DMS79 treated with DMSO at 0.1 percent for 48 hours (cell line): ENCODE measurements at regions not wholly inside any gene's neighbourhood (a gene's known extent, or its start where the extent isn't known, plus 50 kb on each side); places are given as distances from the start of the nearest gene placed in this dataset.
"Not testable (repeated sequence)": the region's sequence is repeated elsewhere in the genome, so short reads cannot be mapped to it uniquely, and the experiment has no call there.

ENCODE experiments used
- DNase-seq: peaks from one replicate; lab custom pipeline; 2025; lab: John Stamatoyannopoulos, UW

DNA sequence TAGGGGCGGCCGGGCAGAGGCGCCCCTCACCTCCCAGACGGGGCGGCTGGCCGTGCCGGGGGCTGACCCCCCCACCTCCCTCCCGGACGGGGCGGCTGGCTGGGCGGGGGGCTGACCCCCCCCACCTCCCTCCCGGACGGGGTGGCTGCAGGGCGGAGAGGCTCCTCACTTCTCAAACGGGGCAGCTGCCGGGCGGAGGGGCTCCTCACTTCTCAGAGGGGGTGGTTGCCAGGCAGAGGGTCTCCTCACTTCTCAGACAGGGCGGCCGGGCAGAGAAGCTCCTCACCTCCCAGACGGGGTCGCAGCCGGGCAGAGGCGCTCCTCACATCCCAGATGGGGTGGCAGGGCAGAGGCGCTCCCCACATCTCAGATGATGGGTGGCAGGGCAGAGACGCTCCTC, 836.8 kb downstream of the RAPGEF2 start:
- not testable (repeated sequence) for DNase-seq

- no peak for DNase-seq
These were observed 838.2 kb downstream of the RAPGEF2 start for GRCh38 chr4:159941076-159941475.

GRCh38 chr4:159944477-159944876, 841.6 kb downstream of the RAPGEF2 start:
- no peak for DNase-seq

DNA sequence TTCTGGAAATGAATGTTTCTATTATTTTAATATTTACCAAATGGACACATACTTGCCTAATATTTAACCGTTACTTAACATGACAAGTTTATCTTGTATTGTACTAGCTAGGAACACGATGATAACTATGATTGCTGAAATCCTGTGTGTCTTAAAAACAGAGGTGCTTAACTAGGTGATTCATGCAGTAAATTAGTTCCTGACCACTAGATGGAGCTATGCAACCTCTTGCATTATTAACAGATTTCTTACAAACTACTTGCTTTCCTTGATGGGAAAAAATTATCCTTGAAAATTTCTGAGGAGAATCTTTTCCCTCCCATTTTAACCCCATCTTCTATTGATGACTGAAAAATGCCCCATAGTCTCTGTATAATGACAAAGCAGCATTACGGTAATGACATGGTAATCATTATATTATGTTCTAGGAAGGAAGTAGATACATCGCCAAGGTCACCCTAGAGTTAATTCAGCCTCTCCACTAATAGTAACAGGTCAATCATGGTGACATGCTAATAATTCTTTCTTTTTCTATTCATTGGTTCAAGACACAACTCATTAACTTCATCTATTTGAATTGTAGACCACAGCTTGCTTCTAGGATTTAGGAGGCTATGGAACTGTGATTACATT, 844.2 kb downstream of the RAPGEF2 start:
- no peak for DNase-seq

DNA sequence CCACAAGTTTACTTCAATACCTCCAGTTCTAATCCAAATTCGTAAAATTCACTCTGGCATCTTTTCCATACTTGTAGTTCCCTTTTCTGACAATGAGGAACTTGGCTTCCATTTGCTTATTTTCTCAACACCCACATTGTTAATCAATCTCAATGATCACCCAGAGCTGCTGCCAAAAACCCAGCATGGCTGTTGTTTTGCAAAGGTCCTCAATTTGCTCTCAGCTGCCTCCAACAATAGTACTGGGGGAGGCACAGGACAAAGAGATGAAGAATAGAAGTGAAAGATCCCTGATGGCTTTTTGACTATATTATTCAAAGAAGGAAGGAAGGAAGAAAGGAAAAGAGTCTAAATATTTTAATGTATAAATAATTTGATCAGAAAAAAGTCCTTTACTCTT, 847.8 kb downstream of the RAPGEF2 start:
- no peak for DNase-seq

DNA sequence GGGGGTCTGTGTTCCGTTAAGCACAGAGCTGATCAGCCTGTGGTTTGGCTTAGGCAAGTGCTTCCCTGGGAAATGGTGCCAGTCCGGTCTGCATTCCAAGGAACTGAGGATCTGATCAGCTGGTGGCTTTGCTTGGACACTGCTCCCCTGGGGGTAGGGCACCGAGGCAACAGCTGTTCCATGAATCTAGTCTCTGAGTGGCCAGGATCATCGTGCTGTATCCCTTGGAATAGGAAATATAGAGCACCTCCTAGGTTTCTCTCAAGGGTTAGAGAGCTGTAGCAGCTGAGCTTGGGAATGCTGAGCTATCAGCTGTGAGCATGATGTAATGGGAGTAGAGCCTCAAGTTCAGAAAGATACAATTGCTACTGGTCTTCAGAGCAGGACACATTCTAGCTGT, 863.9 kb downstream of the RAPGEF2 start:
- DNase-seq, result no peak

DNA sequence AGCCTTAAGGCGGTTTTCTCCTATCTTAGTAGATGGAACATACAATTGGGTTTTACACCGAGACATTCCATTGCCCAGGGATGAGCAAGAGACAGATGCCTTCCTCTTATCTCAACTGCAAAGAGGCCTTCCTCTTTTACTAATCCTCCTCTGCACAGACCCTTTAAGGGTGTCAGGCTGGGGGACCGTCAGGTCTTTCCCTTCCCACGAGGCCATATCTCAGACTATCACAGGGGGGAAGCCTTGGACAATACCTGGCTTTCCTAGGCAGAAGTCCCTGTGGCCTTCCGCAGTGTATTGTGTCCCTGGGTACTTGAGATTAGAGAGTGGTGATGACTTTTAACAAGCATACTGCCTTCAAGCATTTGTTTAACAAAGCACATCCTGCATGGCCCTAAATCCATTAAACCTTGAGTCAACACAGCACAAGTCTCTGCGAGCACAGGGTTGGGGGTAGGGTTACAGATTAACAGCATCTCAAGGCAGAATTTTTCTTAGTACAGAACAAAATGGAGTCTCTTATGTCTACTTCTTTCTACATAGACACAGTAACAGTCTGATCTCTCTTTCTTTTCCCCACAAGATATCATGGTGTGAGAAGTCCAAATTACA, 874.1 kb downstream of the RAPGEF2 start:
- DNase-seq, result not testable (repeated sequence)

- no peak for DNase-seq
These were observed 875.2 kb downstream of the RAPGEF2 start for GRCh38 chr4:159977907-159978617.

DNA sequence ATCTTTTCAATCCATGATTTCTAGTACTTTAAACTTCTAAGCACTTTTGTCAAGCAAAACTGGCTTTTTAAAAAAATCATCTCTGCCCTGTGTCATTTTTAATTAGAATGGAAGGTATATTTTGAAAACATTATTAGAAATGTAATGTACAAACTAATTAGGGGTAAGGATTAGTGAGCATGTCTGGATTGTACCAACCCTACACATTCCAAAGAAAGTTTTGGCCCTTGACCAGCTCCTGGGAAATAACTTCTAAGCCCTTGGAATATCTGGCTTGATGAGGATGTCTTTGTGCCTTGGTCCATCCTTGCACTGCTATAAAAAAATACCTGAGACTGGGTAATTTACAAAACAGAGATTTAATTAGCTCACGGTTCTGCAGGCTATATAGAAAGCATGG, 876.5 kb downstream of the RAPGEF2 start:
- no peak for DNase-seq

DNA sequence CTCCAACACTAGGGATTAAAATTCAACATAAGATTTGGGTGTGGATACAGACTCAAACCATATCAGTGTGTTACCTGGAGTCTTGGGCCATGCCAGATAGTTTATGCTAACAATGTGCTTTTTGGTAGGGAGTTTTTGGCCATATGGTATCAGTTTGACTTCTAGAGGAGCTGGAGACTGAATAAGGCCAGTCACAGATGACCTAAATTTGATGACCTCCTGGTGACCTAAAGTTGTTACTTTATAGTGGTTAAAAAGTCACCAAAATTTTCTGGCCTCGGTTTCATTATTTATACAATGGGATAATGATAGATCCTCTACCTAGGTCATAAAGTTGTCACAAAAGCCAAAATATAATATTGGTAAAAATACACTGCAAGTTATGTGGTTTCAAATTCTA, 877.1 kb downstream of the RAPGEF2 start:
- DNase-seq, result no peak

- no peak for DNase-seq
These were observed 878.1 kb downstream of the RAPGEF2 start for GRCh38 chr4:159980826-159981468.

- DNase-seq, result no peak
These were observed 878.6 kb downstream of the RAPGEF2 start for GRCh38 chr4:159981469-159981856.

DNA sequence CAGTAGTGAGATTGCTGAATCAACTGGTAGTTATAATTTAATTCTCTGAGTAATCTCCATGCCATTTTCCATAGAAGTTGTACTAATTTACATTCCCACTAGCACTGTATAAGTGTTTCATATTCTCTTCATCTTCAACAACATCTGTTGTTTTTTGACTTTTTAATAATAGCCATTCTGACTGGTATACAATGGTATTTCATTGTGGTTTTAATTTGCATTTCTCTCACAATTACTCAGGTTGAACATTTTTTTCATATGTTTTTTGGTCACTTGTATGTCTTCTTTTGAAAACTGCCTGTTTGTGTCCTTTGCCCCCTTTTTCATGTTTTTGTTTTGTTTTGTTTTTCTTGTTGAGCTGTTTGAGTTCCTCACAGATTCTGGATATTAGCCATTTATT, 880.2 kb downstream of the RAPGEF2 start:
- DNase-seq, result no peak

GRCh38 chr4:160009656-160010493, 907.0 kb downstream of the RAPGEF2 start:
- no peak for DNase-seq

GRCh38 chr4:160019936-160020335, 917.1 kb downstream of the RAPGEF2 start:
- DNase-seq, result no peak

DNA sequence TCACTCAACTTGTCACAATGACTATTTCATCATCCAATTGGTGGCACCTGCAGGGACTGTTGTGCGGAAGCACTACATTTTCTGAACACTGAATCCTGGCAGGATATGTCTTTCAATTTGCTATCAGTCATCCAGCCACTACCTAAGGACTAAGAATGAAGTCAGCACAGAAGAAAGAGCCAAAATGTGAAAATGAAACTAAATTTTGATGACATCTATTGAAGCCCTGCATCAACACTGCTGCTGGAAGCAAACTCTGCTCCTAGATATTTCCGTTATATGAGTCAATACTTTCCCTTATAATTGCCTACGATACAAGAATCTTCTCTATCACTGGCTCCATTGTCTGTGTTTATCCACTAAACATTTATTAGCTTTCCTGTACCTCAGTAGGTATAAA, 917.9 kb downstream of the RAPGEF2 start:
- DNase-seq, result no peak

- no peak for DNase-seq
These were observed 919.0 kb downstream of the RAPGEF2 start for GRCh38 chr4:160021870-160022269.

- no peak for DNase-seq
These were observed 923.8 kb downstream of the RAPGEF2 start for GRCh38 chr4:160026721-160027120.

DNA sequence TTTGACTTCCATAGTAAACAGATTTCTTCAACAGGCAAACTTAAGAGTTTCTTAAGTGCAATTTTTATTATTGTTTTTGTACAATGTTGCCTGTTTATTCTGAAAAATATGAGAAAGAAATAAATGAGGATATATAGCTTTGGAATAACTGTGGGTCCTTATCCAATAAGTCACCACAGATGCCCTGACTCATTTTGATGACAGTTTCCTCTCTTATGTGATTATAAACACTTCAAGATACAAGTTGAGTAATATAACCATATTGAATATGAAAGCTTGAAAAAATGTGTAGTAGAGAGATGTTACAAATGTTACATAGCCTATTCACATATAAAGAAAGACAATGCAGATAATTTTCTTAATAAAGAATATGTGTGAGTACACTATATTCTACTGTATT, 931.6 kb downstream of the RAPGEF2 start:
- DNase-seq, result no peak

- DNase-seq, result no peak
These were observed 935.7 kb downstream of the RAPGEF2 start for GRCh38 chr4:160038615-160039014.

DNA sequence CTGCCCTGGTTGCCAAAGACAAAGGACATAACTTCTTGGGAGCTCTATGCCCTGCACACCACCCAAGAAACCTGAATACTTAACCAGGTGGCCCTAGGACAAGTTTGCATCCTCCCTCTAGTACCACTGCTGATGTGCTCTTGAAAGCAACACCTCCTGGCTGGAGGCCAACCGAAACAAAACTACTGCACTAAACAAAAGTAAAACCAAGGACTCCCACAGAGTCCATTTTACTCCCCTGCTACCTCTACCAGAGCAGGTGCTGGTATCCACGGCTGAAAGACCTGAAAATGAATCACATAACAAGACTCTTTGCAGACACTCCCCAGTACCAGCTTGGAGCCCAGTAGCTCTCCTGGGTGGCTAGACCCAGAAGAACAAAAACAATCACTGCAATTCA, 941.8 kb downstream of the RAPGEF2 start:
- no peak for DNase-seq
